ENCODE measurements at regions not wholly inside any gene's neighbourhood (a gene's known extent, or its start where the extent isn't known, plus 50 kb on each side); places are given as distances from the start of the nearest gene placed in this dataset.
"Not testable (repeated sequence)": the region's sequence is repeated elsewhere in the genome, so short reads cannot be mapped to it uniquely, and the experiment has no call there.

DNA sequence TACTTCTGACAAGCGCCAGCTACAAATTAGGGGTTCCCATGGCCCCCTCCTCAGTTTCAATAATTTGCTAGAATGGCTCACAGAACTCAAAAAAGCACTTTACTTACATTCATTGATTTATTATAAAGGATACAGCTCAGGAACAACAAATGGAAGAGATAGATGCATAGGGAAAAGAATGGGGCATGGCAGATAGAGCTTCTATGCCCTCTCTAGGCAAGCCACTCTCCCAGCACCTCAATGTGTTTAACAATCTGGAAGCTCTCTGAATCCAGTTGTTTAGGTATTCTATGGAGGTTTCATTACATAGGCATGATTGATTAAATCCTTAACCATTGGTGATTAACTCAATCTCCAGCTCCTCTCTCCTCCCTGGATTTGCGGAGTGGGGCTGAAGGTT lies 184.5 kb upstream of the DAAM1 start:
- Mint-ChIP-seq H3K4me3 (no peak overlapping the region), H3K27ac (no peak overlapping the region)

DNA sequence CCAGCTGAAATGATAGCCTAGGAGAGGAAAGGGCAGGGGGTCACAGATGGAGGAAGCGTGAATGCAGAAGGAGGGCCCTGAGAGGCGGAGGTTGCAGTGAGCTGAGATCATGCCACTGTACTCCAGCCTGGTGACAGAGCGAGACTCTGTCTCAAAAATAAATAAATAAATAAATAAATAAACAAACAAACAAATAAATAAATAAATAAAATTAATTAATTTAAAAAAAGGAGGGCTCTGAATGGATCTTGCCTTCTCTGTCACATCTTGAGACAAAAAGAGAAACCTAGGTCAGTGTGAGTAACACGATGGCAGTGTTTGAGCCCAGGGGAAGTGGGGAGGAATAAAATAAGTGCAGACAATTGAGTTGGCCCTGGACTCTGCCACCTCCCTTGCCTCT lies 182.3 kb upstream of the DAAM1 start:
- H3K36me3 Mint-ChIP-seq; H3K4me3 ChIP-seq (ENCODE audit: low read length); H3K27ac ChIP-seq (ENCODE audit: low read length); H3K9me3 ChIP-seq (ENCODE audit: control insufficient read depth, insufficient read depth, low read length); H3K4me1 Mint-ChIP-seq; H3K4me3 Mint-ChIP-seq; H3K9me3 Mint-ChIP-seq; H3K36me3 ChIP-seq (ENCODE audit: control insufficient read depth, insufficient read depth, low read length); H3K27ac Mint-ChIP-seq; H3K27me3 Mint-ChIP-seq (ENCODE audit: low read depth in 2 of 2); DNase-seq; H3K27me3 ChIP-seq (ENCODE audit: control insufficient read depth, insufficient read depth, low read length); intact Hi-C loops (cut with micrococcal nuclease); ATAC-seq; H3K4me1 ChIP-seq (ENCODE audit: control insufficient read depth, insufficient read depth, low read length): not testable (repeated sequence)
- 92% methylated on average over 2 of the region's 4 CpGs for WGBS (ENCODE audit: insufficient coverage)

More for the DNA sequence above, 184.5 kb upstream of the DAAM1 start:
- no peaks in the 10 kb centered on the region for H3K4me1 ChIP-seq (ENCODE audit: control insufficient read depth, insufficient read depth, low read length)
- 95% methylated on average over 2 of the region's 2 CpGs for whole genome bisulfite sequencing (ENCODE audit: insufficient coverage)
- intact Hi-C loops (cut with micrococcal nuclease), result no loop called here
- H3K9me3 ChIP-seq (ENCODE audit: control insufficient read depth, insufficient read depth, low read length), result no peaks in the 10 kb centered on the region
- Mint-ChIP-seq H3K9me3 (peaks cover 0 to 2% of the 10 kb centered on the region in 2 donors), H3K27me3 (ENCODE audit: low read depth in 2 of 2) (no peaks in the 10 kb centered on the region), H3K36me3 (no peaks in the 10 kb centered on the region), H3K4me1 (no peaks in the 10 kb centered on the region)
- no peak for ATAC-seq
- no peak for TF ChIP-seq CTCF (IDR thresholded peaks at IDR 0.05)
- H3K4me3 ChIP-seq (ENCODE audit: low read length), result no peak overlapping the region
- DNase-seq, result no peak
- H3K27me3 ChIP-seq (ENCODE audit: control insufficient read depth, insufficient read depth, low read length), result no peaks in the 10 kb centered on the region
- H3K27ac ChIP-seq (ENCODE audit: low read length), result no peak overlapping the region
- H3K36me3 ChIP-seq (ENCODE audit: control insufficient read depth, insufficient read depth, low read length), result no peaks in the 10 kb centered on the region

DNA sequence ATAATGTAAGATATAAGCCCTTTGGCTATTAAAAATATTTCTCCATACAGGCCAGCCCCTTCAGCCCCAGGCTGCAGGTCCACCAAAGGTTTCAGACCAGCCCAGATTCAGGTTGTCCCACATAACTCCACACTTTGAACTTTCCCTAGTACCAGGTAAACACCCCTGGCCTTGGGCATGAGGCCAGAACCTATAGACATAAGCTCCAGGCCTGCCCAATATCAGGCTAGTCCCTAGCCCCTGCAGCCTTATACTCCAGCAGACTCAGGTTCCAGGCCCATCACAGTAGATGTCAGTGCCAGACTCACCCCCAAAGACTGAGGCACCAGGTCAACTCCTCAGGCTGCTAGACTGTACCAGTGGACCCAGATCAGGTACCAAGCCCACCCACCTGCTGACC lies 178.5 kb upstream of the DAAM1 start:
- H3K4me3 Mint-ChIP-seq, result no peak overlapping the region
- H3K4me3 ChIP-seq (ENCODE audit: low read length), result no peak overlapping the region
- no peaks in the 10 kb centered on the region for H3K4me1 ChIP-seq (ENCODE audit: control insufficient read depth, insufficient read depth, low read length)
- no peaks in the 10 kb centered on the region for H3K36me3 ChIP-seq (ENCODE audit: control insufficient read depth, insufficient read depth, low read length)
- TF ChIP-seq CTCF (IDR thresholded peaks at IDR 0.05), result no peak
- no peaks in the 10 kb centered on the region for H3K27me3 ChIP-seq (ENCODE audit: control insufficient read depth, insufficient read depth, low read length)
- intact Hi-C loops (cut with micrococcal nuclease), result no loop called here
- DNase-seq, result no peak
- no peaks in the 10 kb centered on the region for H3K36me3 Mint-ChIP-seq
- H3K27ac Mint-ChIP-seq, result no peak overlapping the region
- no peak for ATAC-seq
- H3K9me3 ChIP-seq (ENCODE audit: control insufficient read depth, insufficient read depth, low read length), result peaks cover 4% of the 10 kb centered on the region
- H3K4me1 Mint-ChIP-seq, result no peaks in the 10 kb centered on the region
- H3K27me3 Mint-ChIP-seq (ENCODE audit: low read depth in 2 of 2), result no peaks in the 10 kb centered on the region
- H3K27ac ChIP-seq (ENCODE audit: low read length), result no peak overlapping the region
- H3K9me3 Mint-ChIP-seq, result peaks cover 4 to 12% of the 10 kb centered on the region in 2 donors

DNA sequence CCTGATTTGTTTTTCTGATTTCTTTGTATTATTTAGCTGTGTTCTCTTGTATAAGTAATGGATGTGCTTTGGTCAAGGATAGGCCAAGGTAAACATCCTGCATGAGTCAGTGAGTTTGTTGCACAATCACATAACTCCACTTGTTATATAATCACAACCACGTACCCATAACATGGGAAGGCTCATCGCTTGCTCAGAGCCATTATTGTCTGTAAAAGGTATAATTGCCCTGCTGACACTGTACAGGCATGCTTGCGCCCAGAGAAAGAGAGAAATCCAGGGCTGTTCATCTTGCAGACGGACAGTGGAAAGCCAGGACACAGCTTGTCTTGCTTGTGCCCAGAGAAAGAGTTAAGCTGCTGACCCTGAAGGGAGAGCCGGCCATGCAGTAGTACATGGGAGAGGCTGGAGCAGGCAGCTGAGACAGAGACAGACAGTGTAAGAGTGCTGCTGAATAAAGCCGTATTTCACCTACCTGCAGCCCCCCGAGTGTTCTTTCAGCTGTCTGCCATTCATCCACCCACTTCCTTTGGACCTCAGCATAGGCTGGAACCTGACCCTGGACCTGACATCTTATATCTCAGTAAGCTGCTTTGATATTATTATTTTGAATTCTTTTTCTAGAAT lies 174.7 kb upstream of the DAAM1 start:
- intact Hi-C loops (cut with micrococcal nuclease), result no loop called here
- Mint-ChIP-seq H3K27me3 (ENCODE audit: low read depth in 2 of 2) (no peaks in the 10 kb centered on the region), H3K4me1 (no peaks in the 10 kb centered on the region), H3K27ac (no peak overlapping the region), H3K9me3 (peaks cover 4 to 12% of the 10 kb centered on the region in 2 donors), H3K4me3 (no peak overlapping the region), H3K36me3 (no peaks in the 10 kb centered on the region)
- 87% methylated on average over 7 of the region's 7 CpGs for WGBS (ENCODE audit: insufficient coverage)
- Histone ChIP-seq H3K4me3 (ENCODE audit: low read length) (no peak overlapping the region), H3K36me3 (ENCODE audit: control insufficient read depth, insufficient read depth, low read length) (no peaks in the 10 kb centered on the region), H3K9me3 (ENCODE audit: control insufficient read depth, insufficient read depth, low read length) (peaks cover 4% of the 10 kb centered on the region), H3K27ac (ENCODE audit: low read length) (no peak overlapping the region), H3K27me3 (ENCODE audit: control insufficient read depth, insufficient read depth, low read length) (no peaks in the 10 kb centered on the region), H3K4me1 (ENCODE audit: control insufficient read depth, insufficient read depth, low read length) (no peaks in the 10 kb centered on the region)
- ATAC-seq, result no peak
- no peak for TF ChIP-seq CTCF (IDR thresholded peaks at IDR 0.05)
- no peak for DNase-seq

Measured in natural killer cell (primary cell).